ENCODE measurements at regions not wholly inside any gene's neighbourhood (a gene's known extent, or its start where the extent isn't known, plus 50 kb on each side); places are given as distances from the start of the nearest gene placed in this dataset.

- TF ChIP-seq SIN3A (IDR thresholded peaks at IDR 0.05; ENCODE audit: borderline replicate concordance, insufficient read depth, low read length) (no peak), POLR2AphosphoS5 (IDR thresholded peaks at IDR 0.05; ENCODE audit: low read depth, low read length) (no peak), TAF1 (IDR thresholded peaks at IDR 0.05; ENCODE audit: borderline replicate concordance, insufficient read depth, low read length) (no peak), REST (IDR thresholded peaks at IDR 0.05; ENCODE audit: insufficient read depth in 1 of 2, low read depth in 2 of 2, low read length in 2 of 2) (no peak), FOXP2 (optimal IDR thresholded peaks at IDR 0.05; ENCODE audit: borderline replicate concordance, extremely low read depth, extremely low read length, insufficient read depth) (no peak)
Measured at GRCh38 chr12:107598906-107599305, 86.7 kb upstream of the PWP1 start.

DNA sequence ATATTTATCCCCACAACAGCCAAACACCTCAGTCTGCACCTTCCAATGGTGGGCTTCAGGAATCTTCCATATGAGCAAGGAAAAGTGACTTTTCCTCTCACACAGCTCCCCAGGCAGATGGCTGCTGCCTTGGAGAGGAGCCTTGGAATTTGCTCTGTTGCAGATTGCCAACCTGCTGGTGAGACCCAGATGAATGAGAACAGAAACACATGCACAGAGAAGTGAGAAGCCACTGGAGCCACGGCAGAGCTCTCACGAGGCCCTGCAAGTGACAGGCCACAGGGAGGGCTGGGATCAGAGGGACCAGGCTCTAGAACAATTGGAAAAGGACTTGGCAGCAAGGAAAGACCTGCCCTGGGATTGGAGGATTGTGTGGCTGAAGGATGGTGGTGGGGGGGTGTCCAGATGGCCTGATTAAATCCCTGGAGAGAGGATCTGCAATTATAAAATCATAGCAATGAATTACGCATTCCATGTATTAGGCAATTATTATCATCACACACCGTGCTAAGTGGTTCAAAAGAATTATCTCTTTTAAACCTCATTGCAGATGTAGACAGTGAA lies 84.9 kb upstream of the PWP1 start:
- TF ChIP-seq REST (IDR thresholded peaks at IDR 0.05; ENCODE audit: insufficient read depth in 1 of 2, low read depth in 2 of 2, low read length in 2 of 2): no peak
- no peak for TF ChIP-seq TAF1 (IDR thresholded peaks at IDR 0.05; ENCODE audit: borderline replicate concordance, insufficient read depth, low read length)
- TF ChIP-seq SIN3A (IDR thresholded peaks at IDR 0.05; ENCODE audit: borderline replicate concordance, insufficient read depth, low read length): no peak
- no peak for TF ChIP-seq FOXP2 (optimal IDR thresholded peaks at IDR 0.05; ENCODE audit: borderline replicate concordance, extremely low read depth, extremely low read length, insufficient read depth)
- no peak for TF ChIP-seq POLR2AphosphoS5 (IDR thresholded peaks at IDR 0.05; ENCODE audit: low read depth, low read length)

DNA sequence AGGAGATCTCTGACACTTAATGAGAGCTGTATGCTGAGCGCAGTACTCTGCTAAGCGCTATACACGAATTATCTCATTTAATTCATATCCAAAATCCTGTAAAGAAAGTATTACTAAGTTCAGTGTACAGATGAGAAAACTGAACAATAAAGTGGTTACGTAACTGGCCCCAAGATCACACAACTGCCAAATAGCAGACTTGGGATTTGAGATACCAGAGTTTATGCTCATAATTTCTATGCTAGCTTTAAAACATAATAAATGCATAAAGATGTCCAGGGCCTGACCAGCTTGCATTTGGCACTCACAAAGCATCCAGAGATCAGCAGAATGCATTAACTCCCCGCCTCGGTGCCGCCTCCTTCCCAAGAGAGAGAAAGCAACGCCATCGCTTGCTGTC lies 83.2 kb upstream of the PWP1 start:
- TF ChIP-seq REST (IDR thresholded peaks at IDR 0.05; ENCODE audit: insufficient read depth in 1 of 2, low read depth in 2 of 2, low read length in 2 of 2) (no peak), TAF1 (IDR thresholded peaks at IDR 0.05; ENCODE audit: borderline replicate concordance, insufficient read depth, low read length) (no peak), POLR2AphosphoS5 (IDR thresholded peaks at IDR 0.05; ENCODE audit: low read depth, low read length) (no peak)

DNA sequence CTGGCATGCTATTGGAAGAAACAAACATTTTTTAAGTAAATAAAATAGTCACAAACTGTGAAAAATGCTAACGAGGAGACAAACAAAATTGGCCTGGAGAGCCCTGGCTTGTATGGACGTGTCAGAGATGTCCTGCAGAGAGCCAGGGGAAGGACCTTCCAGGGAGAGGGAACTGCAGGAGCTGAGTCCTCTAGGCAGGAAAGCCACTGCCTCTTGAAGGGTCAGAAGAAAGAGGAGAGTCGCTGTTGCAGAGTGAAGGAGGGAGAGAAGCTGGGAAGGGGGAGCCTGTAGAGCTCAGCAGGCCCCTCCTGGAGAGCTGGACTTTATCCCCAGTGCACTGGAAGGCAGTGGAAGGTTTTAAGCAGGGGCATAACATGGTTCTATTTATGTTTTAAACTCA lies 80.3 kb upstream of the PWP1 start:
- TF ChIP-seq FOXP2 (optimal IDR thresholded peaks at IDR 0.05; ENCODE audit: borderline replicate concordance, extremely low read depth, extremely low read length, insufficient read depth) (no peak), TAF1 (IDR thresholded peaks at IDR 0.05; ENCODE audit: borderline replicate concordance, insufficient read depth, low read length) (no peak), SIN3A (IDR thresholded peaks at IDR 0.05; ENCODE audit: borderline replicate concordance, insufficient read depth, low read length) (no peak), REST (IDR thresholded peaks at IDR 0.05; ENCODE audit: insufficient read depth in 1 of 2, low read depth in 2 of 2, low read length in 2 of 2) (no peak), POLR2AphosphoS5 (IDR thresholded peaks at IDR 0.05; ENCODE audit: low read depth, low read length) (no peak)
